ENCODE measurements at regions not wholly inside any gene's neighbourhood (a gene's known extent, or its start where the extent isn't known, plus 50 kb on each side); places are given as distances from the start of the nearest gene placed in this dataset.

GRCh38 chr6:84434550-84434949 is 207.1 kb upstream of the CEP162 start:
- TF ChIP-seq POLR2A (IDR thresholded peaks at IDR 0.05; ENCODE audit: low read length) = no peak
- TF ChIP-seq GATA1 (IDR thresholded peaks at IDR 0.05; ENCODE audit: low read depth, low read length) = no peak

All from erythroblast (primary cell).